HG02763 (cell line): ENCODE measurements at regions not wholly inside any gene's neighbourhood (a gene's known extent, or its start where the extent isn't known, plus 50 kb on each side); places are given as distances from the start of the nearest gene placed in this dataset.
"Not testable (repeated sequence)": the region's sequence is repeated elsewhere in the genome, so short reads cannot be mapped to it uniquely, and the experiment has no call there.

ENCODE experiments used
- ATAC-seq: cut with Tn5 transposase; IDR thresholded peaks from one replicate; pipeline ENCODE4 v1.9.1; 2021; ENCODE audit warnings: mild to moderate bottlenecking, moderate library complexity; ENCODE audit not compliant: unreplicated experiment

DNA sequence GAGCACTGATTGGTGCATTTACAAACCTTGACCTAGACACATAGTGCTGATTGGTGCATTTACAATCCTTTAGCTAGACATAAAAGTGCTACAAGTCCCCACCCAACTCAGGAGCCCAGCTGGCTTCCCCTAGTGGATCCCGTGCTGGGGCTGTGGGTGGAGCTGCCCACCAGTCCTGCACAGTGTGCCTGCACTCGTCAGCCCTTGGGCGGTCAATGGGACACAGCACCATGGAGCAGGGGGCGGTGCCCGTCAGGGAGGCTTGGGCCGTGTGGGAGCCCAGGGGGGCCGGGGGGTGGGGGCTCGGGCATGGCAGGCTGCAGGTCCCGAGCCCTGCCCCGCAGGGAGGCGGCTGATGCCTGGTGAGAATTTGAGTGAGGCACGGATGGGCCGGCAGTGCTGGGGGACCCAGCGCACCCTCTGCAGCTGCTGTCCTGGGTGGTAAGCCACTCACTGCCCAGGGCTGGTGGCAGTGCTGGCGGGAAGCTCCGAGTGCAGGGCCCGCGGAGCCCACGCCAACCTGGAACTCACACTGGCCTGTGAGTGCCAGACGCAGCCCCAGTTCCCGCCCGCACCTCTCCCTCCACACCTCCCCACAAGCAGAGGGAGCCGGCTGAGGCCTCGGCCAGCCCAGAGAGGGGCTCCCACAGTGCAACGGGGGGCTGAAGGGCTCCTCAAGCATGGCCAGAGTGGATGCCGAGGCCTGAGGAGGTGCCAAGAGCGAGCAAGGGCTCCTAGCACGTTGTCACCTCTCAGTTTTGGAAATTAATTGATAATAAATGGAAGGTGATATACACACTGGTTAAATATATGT lies 207.7 kb downstream of the RAP2B start:
- ATAC-seq, result no peak

DNA sequence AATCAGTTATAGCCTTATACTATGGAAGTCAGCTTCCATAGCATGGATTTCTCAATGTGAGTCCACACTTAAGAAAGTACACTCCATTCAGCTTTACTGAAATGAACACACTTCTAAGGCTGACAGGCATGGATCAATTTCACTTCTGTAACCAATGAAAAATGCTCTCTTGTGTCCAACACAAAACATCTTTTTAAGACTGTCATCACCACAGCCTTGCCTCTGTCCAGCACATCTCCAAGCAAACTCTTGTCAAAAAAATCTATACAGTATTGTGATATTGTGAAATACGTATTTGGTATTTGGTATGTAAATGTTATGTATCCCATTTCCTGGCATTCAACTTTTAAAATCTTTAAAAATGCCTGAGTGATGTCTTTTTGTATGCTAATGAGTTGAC lies 208.7 kb downstream of the RAP2B start:
- ATAC-seq, result no peak

DNA sequence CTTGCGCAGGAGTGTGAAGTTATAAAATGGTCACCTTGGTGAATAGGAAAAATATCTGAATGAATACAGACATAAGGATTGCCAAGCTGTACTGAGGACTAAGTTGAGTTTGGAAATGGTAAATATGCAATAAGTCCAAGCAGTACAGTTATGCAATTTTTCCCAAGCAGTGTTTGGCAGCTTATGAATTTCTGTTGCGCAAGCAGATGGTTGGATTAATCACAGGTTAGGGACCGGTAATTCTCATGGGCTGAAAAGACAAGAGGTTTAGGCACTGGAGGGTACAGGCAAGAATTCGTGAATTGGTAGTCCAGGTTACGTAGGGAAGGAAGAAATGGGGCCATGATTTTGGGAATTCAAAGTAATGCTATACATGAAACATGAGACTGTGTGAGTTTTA lies 210.3 kb downstream of the RAP2B start:
- no peak for ATAC-seq

DNA sequence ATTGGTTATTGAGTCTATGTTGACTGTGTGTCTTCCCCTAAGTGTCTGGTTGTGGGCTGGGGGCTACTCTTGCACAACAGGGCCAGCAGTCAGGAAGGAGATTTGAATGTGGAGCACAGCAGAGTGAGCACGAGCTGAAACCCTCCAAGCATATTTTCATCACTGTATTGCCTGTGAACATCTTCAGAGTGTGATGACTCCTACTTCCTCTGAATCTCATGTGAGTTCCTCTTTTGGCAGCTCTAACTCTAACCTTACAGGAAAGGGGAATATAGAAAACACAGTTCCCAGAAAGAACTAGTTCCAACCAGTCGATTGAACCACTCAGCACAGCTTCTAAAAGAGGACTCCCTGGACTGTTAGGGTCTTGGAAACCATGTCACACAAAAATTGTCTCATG lies 211.6 kb downstream of the RAP2B start:
- no peak for ATAC-seq

DNA sequence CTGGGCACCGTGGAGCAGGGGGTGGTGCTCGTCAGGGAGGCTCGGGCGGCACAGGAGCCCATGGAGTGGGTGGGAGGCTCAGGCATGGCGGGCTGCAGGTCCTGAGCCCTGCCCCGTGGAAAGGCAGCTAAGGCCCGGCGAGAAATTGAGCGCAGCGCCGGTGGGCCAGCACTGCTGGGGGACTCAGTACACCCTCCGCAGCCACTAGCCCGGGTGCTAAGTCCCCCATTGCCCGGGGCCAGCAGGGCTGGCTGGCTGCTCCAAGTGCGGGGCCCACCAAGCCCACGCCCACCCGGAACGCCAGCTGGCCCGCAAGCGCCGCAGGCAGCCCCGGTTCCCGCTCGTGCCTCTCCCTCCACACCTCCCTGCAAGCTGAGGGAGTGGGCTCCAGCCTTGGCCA lies 216.3 kb downstream of the RAP2B start:
- ATAC-seq, result not testable (repeated sequence)

GRCh38 chr3:153379516-153379915 lies 217.5 kb downstream of the RAP2B start:
- no peak for ATAC-seq

DNA sequence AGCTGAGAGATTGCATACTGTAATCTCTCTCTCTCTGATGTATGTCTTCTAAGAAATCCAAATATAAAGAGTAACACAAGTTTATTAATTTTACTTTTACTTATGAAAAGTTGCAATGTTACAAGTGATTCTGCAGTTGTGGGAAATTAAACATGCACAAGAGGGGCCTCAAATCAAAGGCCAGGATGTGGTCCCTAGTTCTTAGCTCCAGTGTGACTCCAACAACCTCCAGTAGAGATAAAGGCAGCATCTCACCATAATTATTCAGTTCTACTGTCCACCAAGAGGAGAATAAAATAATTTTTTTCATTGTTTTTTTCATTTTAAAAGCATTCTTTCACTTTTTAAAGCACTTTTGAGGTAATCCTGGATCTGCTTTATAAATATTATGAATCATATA lies 223.3 kb downstream of the RAP2B start:
- no peak for ATAC-seq

DNA sequence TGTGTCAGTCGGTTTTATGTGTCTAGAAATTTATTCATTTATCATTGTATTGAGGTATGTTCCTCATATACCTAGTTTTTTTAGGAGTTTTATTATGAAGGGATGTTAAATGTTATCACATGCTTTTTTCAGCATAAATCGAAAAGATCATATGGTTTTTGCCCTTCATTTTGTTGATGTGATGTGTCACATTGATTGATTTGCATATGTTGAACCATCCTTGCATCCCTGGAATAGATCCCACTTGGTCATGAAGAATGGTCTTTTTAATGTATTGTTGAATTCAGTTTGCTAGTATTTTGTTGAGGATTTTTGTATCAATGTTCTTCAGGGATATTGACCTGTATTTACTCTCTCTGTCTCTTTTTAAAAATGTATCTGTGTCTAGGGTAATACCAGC lies 230.3 kb downstream of the RAP2B start:
- ATAC-seq, result no peak

DNA sequence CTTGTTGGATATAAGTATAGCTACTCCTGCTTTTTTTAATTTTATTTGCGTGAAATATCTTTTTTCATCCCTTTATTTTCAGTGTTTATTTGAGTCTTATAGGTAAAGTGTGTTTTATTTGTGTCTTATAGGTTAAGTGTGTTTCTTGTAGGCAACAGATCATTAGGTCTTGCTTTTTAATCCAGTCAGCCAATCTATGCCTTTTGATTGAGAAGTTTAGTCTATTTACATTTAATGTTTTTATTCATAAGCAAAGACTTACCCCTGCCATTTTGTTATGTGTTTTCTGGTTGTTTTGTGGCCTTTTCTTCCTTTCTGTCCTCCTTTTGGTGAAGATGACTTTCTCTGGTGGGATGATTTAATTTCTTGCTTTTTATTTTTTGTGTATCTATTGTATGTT lies 232.0 kb downstream of the RAP2B start:
- ATAC-seq, result no peak

DNA sequence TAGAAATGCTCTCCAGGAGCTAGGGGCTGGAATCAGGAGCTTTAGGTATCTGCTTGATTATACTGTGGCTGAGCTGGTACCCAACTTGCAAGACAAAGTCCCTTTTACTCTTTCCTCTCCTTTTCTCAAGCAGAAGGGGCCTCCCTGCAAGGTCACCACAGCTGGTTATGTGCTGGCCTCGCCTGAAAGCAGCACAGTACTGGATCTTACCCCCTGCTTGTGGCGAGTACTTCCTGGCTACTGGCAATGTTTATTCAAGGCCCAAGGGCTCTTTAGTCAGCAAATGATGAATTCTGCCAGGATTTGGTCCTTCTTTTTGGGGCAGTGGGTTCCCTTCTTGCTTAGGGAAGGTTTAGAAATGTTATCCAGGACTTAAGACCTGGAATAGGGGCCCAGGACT lies 234.6 kb downstream of the RAP2B start:
- no peak for ATAC-seq

DNA sequence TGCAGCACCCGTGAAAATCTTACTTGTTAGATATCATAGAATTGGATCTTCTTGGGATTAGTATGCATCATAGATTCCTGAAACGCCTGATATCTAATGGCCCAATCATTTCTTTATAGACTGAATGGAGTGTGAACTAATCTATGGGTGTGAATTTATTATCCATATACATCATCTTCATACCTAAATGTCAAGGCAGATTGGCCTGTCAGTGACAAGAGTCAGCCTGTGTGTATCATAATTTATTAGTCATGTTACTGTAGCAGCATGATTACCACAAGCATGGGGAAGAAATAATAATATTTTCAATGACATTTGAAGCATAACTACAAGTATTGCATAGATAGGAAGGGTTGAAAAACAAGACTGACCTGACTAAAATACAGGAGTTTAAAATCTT lies 235.8 kb downstream of the RAP2B start:
- no peak for ATAC-seq

DNA sequence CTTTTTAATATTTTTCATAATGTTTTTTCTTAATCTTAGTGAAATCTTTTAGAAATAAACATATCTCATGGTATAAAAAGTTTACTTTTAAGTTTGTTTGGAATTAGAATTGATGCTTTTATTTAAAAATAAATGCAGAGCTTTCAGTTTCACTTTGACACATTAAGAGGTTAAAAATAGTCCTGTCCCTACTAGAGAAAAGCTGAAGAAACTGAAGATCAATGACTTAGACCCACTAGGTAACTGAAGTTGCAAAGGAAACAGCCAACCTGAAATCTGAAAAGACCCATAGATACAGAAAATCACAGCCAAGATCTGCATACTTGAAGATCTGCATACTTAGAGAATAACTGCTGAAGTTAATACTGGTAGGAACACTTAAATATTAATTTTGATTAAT lies 237.6 kb downstream of the RAP2B start:
- no peak for ATAC-seq

DNA sequence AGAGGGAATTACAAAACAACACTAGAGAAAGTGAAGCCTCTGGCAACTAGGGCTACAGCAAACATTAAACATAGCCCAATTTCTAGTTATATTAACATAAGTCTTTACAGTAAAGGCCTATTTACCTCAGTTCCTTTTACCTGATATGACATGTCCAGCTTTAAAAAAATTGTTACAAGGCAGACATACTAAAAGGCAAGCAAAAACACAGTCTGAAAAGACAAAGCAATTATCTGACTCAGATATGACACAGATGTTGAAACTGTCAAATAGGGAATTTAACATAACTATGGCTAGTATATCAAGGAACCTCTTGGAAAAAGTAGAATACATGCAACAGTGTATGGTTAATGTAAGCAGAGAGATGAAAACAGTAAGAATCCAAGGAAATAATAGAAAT lies 238.6 kb downstream of the RAP2B start:
- ATAC-seq, result no peak

DNA sequence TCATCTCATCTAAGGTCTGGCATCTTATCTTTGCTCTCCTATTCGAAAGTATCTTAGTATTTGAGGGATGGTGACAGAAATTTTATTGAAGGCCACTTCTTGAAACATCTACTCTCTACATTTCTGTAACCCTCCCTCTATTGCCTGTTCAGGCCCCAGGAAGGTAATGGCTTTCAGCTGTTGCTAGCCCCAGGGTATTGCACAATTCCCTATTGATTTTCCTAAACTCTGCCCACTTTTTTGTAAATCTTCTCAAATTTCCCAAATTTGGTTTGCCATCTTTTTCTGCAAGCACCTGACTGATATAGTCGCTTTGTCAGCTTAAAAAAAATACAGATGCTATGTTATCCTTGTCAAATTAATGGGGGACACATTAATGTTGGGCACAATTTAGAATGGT lies 242.1 kb downstream of the RAP2B start:
- no peak for ATAC-seq

- not testable (repeated sequence) for ATAC-seq
These were observed 243.3 kb downstream of the RAP2B start for GRCh38 chr3:153405320-153405719.

DNA sequence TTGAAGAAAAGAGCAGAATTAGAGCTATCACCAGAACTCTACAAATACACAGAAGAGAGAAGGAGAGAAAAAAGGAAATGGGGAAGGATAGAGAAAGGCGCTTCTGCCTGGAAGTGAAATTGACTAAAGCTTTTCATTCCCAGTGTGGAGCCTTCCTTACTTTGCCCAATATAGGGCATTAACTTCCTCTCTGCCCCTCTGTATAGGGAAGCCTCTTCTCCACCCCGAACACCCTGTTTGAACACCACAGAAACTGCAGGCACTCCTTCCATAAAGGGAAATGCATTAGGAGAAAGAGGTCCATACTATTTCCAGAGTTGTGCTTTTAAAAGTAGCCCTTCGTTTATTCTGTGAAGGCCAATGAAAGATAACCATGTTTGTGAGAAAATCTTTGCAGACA lies 248.5 kb downstream of the RAP2B start:
- no peak for ATAC-seq

DNA sequence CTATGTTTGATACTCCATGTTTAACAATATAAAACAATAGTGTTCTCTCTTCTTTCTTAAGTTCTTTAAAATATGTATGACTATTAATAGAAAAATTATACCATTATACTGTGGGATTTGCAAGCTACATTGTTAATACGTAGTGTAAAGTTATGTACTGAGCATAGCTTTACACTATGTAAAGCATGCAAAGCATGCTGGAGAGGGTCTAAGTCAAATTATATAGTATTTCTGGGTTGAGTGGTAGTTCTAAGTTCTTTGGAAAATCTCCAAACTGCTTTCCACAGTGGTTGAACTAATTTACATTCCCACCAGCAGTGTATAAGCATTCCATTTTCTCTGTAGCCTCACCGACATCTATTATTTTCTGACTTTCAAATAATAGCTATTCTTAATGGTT lies 253.0 kb downstream of the RAP2B start:
- no peak for ATAC-seq

DNA sequence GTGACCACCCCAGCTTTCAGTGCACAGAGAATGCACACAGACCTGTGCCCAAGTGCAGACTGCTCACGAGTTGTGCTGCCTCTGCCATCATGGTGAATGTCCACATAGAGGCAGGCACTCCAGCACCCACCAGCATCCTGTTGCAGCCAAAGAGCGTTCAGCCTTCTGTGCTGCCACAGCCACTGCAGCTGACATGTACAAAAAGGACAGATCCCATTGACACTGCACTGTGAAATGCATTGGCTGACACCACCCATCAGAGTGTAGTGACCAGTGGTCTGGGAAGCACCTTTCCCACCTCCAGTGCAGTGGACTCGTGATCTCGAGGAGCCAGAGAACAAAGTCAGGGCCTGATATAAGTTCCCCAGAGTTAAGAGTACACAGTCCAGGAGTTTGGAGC lies 260.3 kb downstream of the RAP2B start:
- no peak for ATAC-seq

GRCh38 chr3:153423820-153424219 lies 261.8 kb downstream of the RAP2B start:
- not testable (repeated sequence) for ATAC-seq

GRCh38 chr3:153426344-153426743 lies 264.3 kb downstream of the RAP2B start:
- ATAC-seq, result no peak

GRCh38 chr3:153426803-153427202 lies 264.8 kb downstream of the RAP2B start:
- ATAC-seq, result no peak

- no peak for ATAC-seq
These were observed 267.8 kb downstream of the RAP2B start for GRCh38 chr3:153429821-153430220.

DNA sequence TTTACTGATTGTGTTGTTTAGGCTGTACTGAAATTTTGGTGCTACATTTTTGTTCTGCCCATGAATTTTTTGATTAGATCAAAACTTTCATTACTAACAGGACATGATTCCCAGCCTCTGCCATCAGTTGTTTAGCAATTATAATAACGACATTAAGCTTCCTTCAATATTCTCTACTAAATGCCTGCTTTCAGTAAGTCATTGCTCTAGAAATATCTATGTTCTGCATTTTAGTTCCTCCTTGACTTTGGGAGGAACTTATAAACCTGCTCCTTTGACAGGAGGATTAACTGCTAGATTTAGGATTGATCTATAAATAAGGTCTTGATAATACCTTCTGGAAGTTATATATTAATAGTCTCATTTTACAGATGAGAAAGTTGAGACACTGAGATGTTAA lies 269.1 kb downstream of the RAP2B start:
- ATAC-seq, result no peak
